NCI-H446 (cell line): ENCODE measurements at regions not wholly inside any gene's neighbourhood (a gene's known extent, or its start where the extent isn't known, plus 50 kb on each side); places are given as distances from the start of the nearest gene placed in this dataset.

Experiments
- DNase-seq, 2 experiments: peaks; one replicate each; lab custom pipeline; 2025; lab: John Stamatoyannopoulos, UW

GRCh38 chr2:181242262-181242661 is 214.9 kb upstream of the ITGA4 start:
- no peak for DNase-seq

GRCh38 chr2:181243319-181243718 is 213.9 kb upstream of the ITGA4 start:
- DNase-seq: peak in 1 of 2 experiments; percentile 5

- DNase-seq: no peak
Observed at GRCh38 chr2:181250691-181251090, 206.5 kb upstream of the ITGA4 start.

GRCh38 chr2:181252262-181253148 is 204.7 kb upstream of the ITGA4 start:
- no peak for DNase-seq

- DNase-seq: no peak
Observed at GRCh38 chr2:181253438-181253837, 203.7 kb upstream of the ITGA4 start.

DNA sequence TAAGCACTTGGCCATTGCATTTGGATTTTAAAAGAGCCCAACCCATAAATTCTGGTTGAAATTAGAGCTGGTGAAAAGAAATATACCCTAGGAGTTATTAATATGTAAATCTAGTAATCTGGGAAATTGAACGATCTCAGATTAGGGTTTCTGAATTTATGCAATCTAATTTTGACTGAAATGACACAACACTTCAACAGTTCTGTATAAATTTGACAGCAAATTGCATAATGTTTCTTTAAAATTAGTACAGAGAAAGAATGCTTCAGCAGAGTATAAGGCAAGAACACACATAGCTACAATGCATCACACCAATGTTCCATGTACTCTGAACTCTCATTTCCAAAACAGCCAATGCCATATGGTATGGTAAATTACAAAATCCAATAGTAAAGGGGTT is 201.5 kb upstream of the ITGA4 start:
- no peak for DNase-seq

DNA sequence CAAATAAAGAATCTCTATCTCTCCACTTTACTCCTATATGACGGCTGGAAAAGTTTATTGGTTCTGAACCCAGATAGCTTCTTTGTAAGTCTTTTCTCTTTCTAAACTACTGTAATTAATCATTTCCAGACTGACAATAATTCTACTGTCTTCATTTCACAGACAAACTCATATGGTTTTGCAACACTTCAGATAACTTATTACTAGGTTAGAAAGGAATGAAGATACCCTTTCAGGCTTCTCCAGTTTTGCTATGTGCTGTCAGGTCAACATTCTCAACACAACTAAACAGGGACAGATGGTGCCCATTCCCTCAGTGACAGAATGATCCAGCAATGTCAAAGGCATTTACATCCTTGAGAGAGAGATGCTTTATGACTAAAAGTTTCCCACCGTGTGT is 198.5 kb upstream of the ITGA4 start:
- DNase-seq: peak in 1 of 2 experiments; percentile 44

DNA sequence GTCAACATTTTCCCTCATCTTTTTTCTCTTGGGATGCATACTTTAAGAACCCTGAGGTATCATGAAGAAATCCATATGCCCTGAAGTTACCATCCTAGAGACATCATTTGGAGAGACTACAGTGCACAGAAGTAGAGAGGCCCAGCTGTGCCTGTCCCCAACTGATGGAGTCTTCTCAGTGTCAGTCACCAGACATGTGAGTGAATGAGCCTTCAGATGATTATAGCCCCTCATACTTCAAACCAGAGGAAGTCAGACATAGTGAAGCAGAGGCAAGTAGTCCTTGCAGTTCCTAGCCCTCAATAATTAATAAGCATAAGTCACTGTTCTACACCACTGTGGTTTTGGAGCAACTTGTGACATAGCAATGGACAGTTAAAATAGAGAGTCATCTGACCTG is 194.4 kb upstream of the ITGA4 start:
- DNase-seq: no peak

- no peak for DNase-seq
Observed at GRCh38 chr2:181264001-181264400, 193.2 kb upstream of the ITGA4 start.

- DNase-seq: no peak
Observed at GRCh38 chr2:181264441-181264840, 192.7 kb upstream of the ITGA4 start.

GRCh38 chr2:181266614-181267013 is 190.6 kb upstream of the ITGA4 start:
- no peak for DNase-seq

GRCh38 chr2:181268174-181268867 is 188.9 kb upstream of the ITGA4 start:
- no peak for DNase-seq

GRCh38 chr2:181273986-181274385 is 183.2 kb upstream of the ITGA4 start:
- no peak for DNase-seq

DNA sequence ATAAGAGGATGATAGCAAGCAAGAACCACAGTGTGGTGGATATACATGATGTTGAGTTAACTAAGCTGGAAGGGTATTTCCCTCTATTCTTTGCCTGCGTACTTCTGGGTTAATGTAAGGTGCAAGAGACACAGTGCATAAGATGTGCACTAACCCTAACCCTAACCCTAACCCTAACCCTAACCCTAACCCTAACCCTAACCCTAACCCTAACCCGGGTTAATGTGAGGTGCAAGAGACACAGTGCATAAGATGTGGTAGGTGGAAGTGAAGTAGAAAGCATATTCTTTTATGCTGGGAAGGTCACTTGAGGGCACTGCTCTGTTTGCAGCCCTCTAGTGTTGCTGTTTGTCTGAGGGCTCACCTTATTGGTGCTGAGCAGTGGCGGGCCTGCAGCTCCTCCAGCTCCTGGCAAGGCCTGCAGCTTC is 181.5 kb upstream of the ITGA4 start:
- no peak for DNase-seq

GRCh38 chr2:181281206-181281832 is 175.9 kb upstream of the ITGA4 start:
- DNase-seq: peak in 1 of 2 experiments; percentile 65

DNA sequence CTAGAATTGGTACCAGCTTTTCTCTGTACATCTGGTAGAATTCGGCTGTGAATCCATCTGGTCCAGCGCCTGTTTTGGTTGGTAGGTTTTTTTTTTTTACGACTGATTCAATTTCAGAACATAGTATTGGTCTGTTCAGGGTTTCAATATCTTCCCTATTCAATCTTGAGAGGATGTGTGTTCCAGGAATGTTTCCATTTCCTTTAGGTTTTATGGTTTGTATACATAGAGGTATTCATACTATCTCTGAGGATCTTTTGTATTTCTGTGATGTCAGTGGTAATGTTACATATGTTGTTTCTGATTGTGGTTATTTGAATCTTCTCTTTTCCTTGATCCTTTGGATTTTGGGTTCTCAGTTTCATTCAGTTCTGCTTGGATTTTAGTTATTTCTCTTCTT is 172.1 kb upstream of the ITGA4 start:
- no peak for DNase-seq

DNA sequence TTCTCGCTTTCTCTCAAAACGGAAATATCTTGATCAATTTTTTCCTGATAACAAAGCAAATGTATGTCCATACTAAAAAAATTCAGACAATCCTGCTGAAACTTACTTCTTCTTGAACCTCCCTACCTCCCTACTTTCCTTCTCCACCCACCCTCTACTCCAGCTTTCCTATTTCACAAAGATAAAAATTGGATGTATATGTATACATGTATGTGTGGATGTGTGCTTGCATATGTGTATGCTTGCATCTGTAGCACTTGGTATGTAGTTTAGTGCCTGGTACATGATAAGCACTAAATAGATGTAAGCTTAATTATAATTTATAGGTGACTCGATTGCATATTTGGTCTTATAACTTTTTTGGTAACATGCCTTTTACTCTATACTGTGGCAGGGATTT is 167.5 kb upstream of the ITGA4 start:
- DNase-seq: no peak

DNA sequence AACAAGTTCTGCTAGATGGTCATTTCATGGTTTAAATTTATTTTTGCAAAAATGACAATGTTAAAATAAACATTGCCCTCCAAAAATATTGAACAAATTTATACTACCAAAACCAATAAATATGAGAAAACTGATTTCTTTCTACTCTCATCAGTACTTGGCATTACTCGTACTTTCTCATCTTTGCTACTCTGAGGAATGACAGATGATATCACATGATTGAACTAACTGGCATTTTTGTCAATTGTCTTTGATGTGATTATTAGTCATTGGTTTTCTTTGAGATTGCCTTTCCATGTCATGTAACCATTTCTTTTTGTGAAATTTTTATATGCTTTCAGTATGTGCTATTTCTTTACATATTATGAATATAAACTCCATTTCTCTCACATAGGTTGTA is 167.0 kb upstream of the ITGA4 start:
- no peak for DNase-seq

- no peak for DNase-seq
Observed at GRCh38 chr2:181294979-181295378, 162.2 kb upstream of the ITGA4 start.

- DNase-seq: no peak
Observed at GRCh38 chr2:181300600-181301291, 156.4 kb upstream of the ITGA4 start.

DNA sequence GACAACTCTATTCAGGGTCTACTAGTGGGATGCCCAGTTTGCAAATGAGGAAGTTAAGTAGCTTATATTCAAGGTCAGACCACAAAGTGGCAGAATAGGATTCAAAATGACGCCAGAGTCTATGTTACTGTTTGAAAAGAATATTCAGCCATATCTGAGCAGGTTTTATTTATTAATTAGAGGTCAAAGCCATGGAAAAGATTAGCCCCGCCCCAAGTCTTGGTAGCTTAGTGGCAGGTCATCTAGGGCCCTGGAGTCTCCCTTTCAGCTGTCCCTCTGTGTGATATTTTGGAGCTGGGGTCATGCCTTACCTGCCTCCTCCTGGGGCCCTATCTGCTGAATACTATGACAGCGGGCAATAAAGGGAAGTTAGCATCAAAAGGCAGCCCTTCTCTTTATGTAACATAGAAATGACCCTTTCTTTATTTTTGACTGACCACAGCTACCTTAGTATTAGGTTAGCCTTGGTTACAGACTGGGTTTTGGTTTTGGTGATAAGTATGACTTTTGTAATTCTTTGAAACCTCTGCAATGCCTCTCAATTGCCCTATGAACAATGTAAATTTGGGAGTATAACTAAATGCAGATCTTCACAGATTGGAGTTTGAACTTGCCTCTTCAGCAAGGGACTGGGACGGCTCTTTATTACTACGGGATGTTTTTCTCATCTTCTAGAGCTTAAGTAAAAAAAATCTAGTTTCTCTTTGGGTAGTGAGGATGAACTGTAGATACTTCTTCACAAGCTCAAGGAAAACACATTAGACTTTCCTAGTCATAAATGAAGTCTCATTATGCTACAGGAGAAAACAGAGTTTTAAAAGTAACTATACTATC is 153.0 kb upstream of the ITGA4 start:
- DNase-seq: no peak
